ENCODE measurements at regions not wholly inside any gene's neighbourhood (a gene's known extent, or its start where the extent isn't known, plus 50 kb on each side); places are given as distances from the start of the nearest gene placed in this dataset.
"Not testable (repeated sequence)": the region's sequence is repeated elsewhere in the genome, so short reads cannot be mapped to it uniquely, and the experiment has no call there.

DNA sequence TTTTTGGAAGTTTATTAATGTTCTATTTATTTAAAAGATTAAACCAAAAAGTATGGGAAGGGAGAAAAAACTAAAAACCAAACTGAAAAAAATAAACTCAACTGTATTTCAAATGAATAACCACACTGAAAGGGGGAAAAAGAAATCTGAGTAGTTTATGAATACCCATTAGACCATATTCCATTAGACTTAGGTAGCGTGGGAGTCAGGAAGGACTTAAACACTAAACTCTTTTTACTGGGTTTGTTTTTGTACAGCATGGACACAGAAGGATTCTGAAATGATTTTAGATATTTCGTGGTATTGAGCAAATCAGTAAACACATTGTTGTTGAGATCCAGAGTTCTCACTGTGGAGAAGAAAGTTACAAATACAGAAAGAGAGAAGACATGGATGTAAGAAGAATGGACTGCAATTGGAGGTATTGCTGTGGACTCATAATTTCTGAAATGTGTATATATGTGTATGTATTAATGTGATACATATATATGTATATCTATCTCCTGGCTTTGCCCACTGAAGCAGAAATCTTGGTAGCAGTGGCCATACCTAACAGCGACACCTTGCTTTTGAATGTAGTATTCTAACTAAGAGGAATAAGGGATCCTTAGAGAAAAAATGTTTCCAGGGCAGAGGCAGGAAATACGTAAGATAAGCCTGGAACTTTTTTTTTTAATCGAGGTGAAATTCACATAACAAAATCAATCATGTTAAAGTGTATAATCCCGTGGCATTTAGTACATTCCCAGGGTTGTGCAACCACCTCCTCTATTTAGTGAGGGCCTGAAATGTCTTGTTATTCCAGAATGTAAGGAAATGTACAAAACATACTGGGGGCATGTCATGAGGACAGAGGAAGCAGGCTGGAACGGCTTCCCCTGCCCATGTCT is 228.8 kb downstream of the SMARCA2 start:
- peak; percentile 84 for DNase-seq (ENCODE audit: low read depth)

- DNase-seq (ENCODE audit: low read depth), result no peak
Measured at GRCh38 chr9:2247340-2247739, 232.2 kb downstream of the SMARCA2 start.

DNA sequence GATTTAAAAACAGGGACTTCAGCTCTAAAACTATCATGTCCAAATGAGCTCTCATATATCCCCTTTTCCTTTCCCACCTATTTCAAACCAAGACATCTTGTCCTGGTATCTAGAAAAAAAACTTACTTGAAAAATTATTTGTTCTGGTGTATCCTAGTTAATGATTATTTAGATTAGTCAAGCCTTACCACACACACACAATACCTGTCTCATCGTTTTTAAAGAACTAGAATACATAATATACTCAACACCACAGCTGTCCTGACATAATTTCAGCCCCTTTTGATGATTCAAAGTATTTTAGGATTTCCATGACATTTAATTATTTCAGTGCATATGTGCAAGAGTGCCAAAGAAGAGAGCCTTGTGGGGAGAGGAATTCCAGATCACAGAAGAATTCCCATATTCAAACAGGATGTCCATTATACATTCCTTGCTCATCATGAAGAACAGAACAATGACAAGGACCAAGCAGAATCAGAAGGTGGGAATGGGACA is 233.7 kb downstream of the SMARCA2 start:
- DNase-seq (ENCODE audit: low read depth), result no peak

- DNase-seq (ENCODE audit: low read depth), result no peak
Measured at GRCh38 chr9:2253636-2254580, 238.8 kb downstream of the SMARCA2 start.

GRCh38 chr9:2255128-2255527 is 240.0 kb downstream of the SMARCA2 start:
- DNase-seq (ENCODE audit: low read depth), result peak; percentile 14

- no peak for DNase-seq (ENCODE audit: low read depth)
Measured at GRCh38 chr9:2257248-2257929, 242.2 kb downstream of the SMARCA2 start.

- DNase-seq (ENCODE audit: low read depth), result peak; percentile 64
Measured at GRCh38 chr9:2260417-2261306, 245.5 kb downstream of the SMARCA2 start.

- DNase-seq (ENCODE audit: low read depth), result peak; percentile 8
Measured at GRCh38 chr9:2261421-2262103, 246.4 kb downstream of the SMARCA2 start.

DNA sequence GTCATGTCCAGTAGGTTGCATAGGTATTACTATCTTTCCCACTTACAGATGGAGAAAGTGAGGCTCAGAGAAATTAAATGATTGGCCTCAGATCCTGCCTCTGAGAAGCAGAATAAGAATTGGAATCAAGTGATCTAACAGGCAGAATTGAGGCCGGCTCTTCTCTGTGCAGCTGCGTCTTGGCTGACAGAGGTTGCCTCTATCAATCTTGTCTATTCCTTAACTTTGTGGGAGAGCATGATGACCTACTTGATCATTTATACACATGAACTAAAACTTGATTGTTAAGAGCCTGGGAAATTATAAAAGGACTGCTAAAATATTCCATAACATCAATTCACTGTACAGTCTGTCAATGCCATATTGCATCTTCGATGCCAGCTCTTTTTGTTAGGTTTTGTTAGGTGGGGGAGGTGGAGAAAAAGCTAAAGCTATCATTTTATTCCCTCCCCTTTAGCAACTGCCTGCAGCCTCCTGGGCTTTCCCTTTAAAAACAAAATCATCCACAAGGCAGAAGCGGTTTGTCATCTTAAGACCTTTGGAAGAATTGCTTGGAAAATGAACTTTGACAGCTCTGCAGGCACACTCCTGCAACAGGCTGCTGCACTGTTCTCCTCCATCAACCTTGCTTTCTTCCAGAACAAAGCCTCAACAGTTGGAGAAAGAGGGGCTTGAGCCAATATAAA is 247.4 kb downstream of the SMARCA2 start:
- peak; percentile 2 for DNase-seq (ENCODE audit: low read depth)

- DNase-seq (ENCODE audit: low read depth), result no peak
Measured at GRCh38 chr9:2263111-2263510, 248.0 kb downstream of the SMARCA2 start.

DNA sequence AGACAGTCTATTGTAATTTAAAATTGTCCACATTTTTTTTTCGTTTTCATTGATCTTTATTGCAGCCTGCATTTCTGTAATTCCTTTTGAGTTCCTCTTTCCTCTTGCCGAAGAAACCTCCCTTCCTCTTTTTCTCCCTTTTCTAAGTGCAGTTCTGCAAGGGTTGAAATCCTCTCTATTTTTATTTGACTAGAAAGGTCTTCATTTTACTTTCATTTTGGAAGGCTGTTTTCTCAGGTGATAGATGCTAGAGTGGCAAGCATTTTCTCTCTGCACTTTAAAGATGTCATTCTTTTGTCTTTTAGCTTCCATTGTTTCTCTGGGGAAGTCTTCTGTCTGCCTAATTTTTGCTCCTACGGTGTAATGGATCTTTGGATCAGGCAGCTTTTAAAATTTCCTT is 248.5 kb downstream of the SMARCA2 start:
- DNase-seq (ENCODE audit: low read depth), result no peak

GRCh38 chr9:2264081-2264480 is 248.9 kb downstream of the SMARCA2 start:
- no peak for DNase-seq (ENCODE audit: low read depth)

DNA sequence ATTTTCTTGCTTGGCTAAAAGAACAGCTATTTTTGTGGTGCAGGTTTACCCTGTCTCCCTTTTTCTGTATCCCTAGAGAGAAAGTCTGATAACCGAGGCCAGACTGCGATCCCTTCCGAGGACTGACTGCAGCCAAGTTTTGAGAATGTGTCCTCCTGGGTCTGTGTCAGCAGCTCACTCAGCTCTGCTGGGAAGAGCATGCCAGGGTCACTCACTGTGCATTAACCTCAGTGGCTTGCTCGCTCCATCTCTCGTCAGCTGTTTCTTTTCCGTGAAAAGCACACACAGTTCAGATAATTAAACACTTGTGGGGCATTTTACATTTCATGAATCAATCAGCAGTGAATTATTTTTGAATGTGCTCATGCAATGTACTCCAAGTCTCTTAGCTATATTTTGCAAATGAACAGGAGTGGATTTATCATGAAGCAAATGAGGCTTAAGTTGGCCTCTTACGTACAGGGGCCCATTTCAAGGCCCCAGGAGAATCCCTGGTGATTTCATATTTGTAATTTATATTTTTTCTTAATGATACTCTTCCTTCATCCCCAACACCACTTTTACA is 252.1 kb downstream of the SMARCA2 start:
- peak; percentile 44 for DNase-seq (ENCODE audit: low read depth)

GRCh38 chr9:2269778-2270177 is 254.6 kb downstream of the SMARCA2 start:
- DNase-seq (ENCODE audit: low read depth), result no peak

GRCh38 chr9:2270565-2270964 is 255.4 kb downstream of the SMARCA2 start:
- DNase-seq (ENCODE audit: low read depth), result no peak

DNA sequence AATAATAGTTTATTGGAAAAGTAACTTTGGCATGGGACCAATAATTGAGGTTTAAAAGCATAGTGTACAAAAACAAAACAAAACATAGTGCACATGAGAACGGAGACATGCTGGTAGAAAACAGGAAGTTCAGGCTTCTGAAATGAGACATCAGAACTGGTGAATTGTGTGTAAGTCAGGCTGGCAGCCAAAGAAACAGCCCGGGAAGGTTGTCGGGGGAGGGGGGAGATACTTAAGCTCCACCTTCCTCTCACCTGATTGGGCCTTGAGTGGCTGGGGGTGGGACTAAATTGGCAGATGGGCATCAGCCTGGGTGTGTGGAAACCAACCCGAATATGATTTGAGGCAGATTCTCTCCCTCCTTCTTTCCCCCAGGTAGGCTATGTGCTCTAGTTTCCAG is 256.3 kb downstream of the SMARCA2 start:
- peak; percentile 39 for DNase-seq (ENCODE audit: low read depth)

DNA sequence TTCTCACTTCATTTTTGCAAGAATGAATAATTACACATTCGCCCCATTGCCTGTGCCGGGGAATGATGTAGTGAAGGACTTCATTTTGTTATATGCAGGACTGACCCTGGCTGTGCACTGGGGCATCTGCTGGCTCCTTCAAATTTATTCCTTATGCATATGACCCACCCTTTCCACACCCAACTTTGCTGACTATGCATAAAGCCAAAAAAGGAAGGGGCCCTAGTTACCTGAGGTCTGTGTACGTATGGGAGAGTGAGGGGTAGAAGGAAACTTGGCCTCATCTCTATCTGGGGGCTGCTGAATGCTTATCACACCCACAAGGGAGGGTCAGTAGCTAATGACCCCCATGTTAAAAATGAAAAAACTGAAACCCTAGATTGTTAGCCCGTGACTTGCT is 259.6 kb downstream of the SMARCA2 start:
- DNase-seq (ENCODE audit: low read depth), result no peak

DNA sequence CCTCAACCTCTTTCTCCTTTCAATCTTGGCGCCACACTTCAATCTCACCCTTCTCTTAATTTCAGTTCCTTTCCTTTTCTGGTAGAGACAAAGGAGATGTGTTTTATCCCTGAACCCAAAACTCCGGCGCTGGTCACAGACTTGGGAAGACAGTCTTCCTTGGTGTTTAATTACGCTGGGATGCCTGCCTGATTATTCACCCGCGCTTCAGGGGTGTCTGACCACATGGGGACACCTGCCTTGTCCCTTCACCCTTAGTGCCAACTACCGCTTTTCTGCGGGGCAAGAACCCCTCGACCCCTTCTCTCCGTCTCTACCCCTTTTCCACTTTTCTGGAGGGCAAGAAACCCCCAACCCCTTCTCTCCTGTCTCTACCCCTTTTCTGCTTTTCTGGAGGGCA is 261.1 kb downstream of the SMARCA2 start:
- no peak for DNase-seq (ENCODE audit: low read depth)

GRCh38 chr9:2277133-2277532 is 262.0 kb downstream of the SMARCA2 start:
- DNase-seq (ENCODE audit: low read depth), result not testable (repeated sequence)

Data from EH (cell line).